RWPE1 (cell line): ENCODE measurements at regions not wholly inside any gene's neighbourhood (a gene's known extent, or its start where the extent isn't known, plus 50 kb on each side); places are given as distances from the start of the nearest gene placed in this dataset.

Experiments
- CTCF ChIA-PET: fragments of 350-600 bp; sonication (Branson Sonifier 250); formaldehyde crosslinking; extraction: SDS; loops from one replicate; lab custom pipeline; 2021; lab: Yijun Ruan, JAX
- POLR2A ChIA-PET: fragments of 400-600 bp; formaldehyde crosslinking; extraction: SDS; loops from one replicate; lab custom pipeline; 2020; ENCODE audit warnings: antibody characterized with exemption; ENCODE audit not compliant: low non-redundant PET; lab: Yijun Ruan, JAX
- DNase-seq: peaks from one replicate; pipeline ENCODE4 v3.0.0; 2012; ENCODE audit warnings: low spot score
- H3K27ac ChIP-seq: fragments of 450-650 bp; 2 replicates; pipeline ENCODE4 v1.5.1; 2017
- CTCF ChIP-seq: fragments of 450-650 bp; conservative IDR thresholded peaks from 2 replicates; pipeline ENCODE4 v1.5.1; 2017; ENCODE audit warnings: low read depth, mild to moderate bottlenecking

- CTCF ChIA-PET = interaction anchor here (0.6 kb wide), 1 partner anchor 23 kb away, joined by 3 read pairs; no protein-coding TSS in a partner anchor
- no peak overlapping the region for H3K27ac ChIP-seq
Observed at GRCh38 chr15:62988701-62989100, 53.8 kb upstream of the TPM1 start.

GRCh38 chr15:62989366-62990055 is 53.0 kb upstream of the TPM1 start:
- CTCF ChIA-PET = interaction anchor here (0.6 kb wide), 1 partner anchor 20 kb away, joined by 3 read pairs; no protein-coding TSS in a partner anchor
- DNase-seq = no peak

More at GRCh38 chr15:62988701-62989100, 53.8 kb upstream of the TPM1 start:
- POLR2A ChIA-PET = no interaction called here
- DNase-seq = no peak
- TF ChIP-seq CTCF = no peak

GRCh38 chr15:62991698-62992097 is 50.8 kb upstream of the TPM1 start:
- ChIA-PET CTCF (interaction anchor here (0.7 kb wide), 1 partner anchor 71 kb away, joined by 3 read pairs; no protein-coding TSS in a partner anchor), POLR2A (no interaction called here)
- no peak for DNase-seq
- no peak overlapping the region for H3K27ac ChIP-seq
- no peak for TF ChIP-seq CTCF

More at GRCh38 chr15:62989366-62990055, 53.0 kb upstream of the TPM1 start:
- POLR2A ChIA-PET = interaction anchor here (0.6 kb wide), 1 partner anchor 250 kb away, joined by 3 read pairs; no protein-coding TSS in a partner anchor
- no peak overlapping the region for H3K27ac ChIP-seq
- TF ChIP-seq CTCF = no peak

- ChIA-PET CTCF (no interaction called here), POLR2A (no interaction called here)
- no peak overlapping the region for H3K27ac ChIP-seq
- TF ChIP-seq CTCF = no peak
- no peak for DNase-seq
Observed at GRCh38 chr15:62992302-62992701, 50.2 kb upstream of the TPM1 start.
